Pancreas (tissue), 10 donors: ENCODE measurements at regions not wholly inside any gene's neighbourhood (a gene's known extent, or its start where the extent isn't known, plus 50 kb on each side); places are given as distances from the start of the nearest gene placed in this dataset.

Source experiments
- ATAC-seq, 4 donors: fragments of 200-7000 bp; cut with Tn5 transposase; one replicate each; pipeline versions ENCODE4 v1.8.0 to v1.9.1; 2020; ENCODE audit warnings: mild to moderate bottlenecking in 4 of 4, moderate library complexity in 4 of 4
- DNase-seq, 6 donors: peaks; one replicate each; pipeline ENCODE4 v3.0.0-alpha.2; 2020
- FAIRE-seq: peaks from 2 replicates; lab custom pipeline; 2012; peaks lifted over from hg19 to GRCh38; lab: Jason Lieb, UNC
- H3K27ac ChIP-seq, 4 donors: fragments of 200-600 bp; sonication (generic); 1 replicate in 3 of 4; 2 replicates in 1 of 4; pipeline versions ENCODE4 v1.5.0 to v1.8.0; 2020
- H3K27me3 ChIP-seq, 4 donors: fragments of 200-600 bp; one replicate each; pipeline ENCODE4 v1.8.0; 2021
- H3K36me3 ChIP-seq, 3 donors: fragments of 200-600 bp; sonication (generic) in 1 of 3; one replicate each; pipeline versions ENCODE4 v1.5.0 to v1.8.0; 2020 to 2021
- H3K4me1 ChIP-seq, 3 donors: fragments of 200-600 bp; one replicate each; pipeline ENCODE4 v1.8.0; 2021
- H3K4me3 ChIP-seq, 4 donors: fragments of 200-600 bp; sonication (generic) in 2 of 4; one replicate each; pipeline versions ENCODE4 v1.5.0 to v1.8.0; 2020 to 2021
- H3K9me3 ChIP-seq, 4 donors: fragments of 200-600 bp; one replicate each; pipeline ENCODE4 v1.8.0; 2021
- WGBS, 2 donors: extraction: QIAGEN DNeasy Blood & Tissue Kit; methylation state at CpG; one replicate each; pipeline ENCODE4 v1.1.7; 2013; 5-methylcytosine and 5-hydroxymethylcytosine counted together
- intact Hi-C, 3 donors: fragments of 100-400 bp; cut with DNase I; formaldehyde crosslinking; loops; one replicate each; pipeline versions ENCODE4 v1.11.1 to v1.14.2; 2022
- TF ChIP-seq, protein P1 (sequence below), 4 donors: fragments of 200-600 bp; sonication (generic) in 3 of 4; IDR thresholded peaks; one replicate each; pipeline versions ENCODE4 v1.5.0 to v1.8.0; 2021; ENCODE audit warnings: antibody characterized with exemption in 4 of 4
- donor health status: healthy with polysubstance abuse.
- donor health status: DM: no; HTN: no; CAD: no; lungs with moderate emphysema.
- donor health status: DM: no; HTN: no; CAD: no.
- donor health status: control.
- donor health status: control.
- donor health status: Bipolar disorder and iron deficiency.
- donor health status: DM: yes; HTN: yes; CAD: no.
- donor health status: DM: no; HTN: no; CAD: no.
- donor health status: DM: no; HTN: no; CAD: no.
- donor health status: DM: yes; HTN: yes; CAD: no.

DNA sequence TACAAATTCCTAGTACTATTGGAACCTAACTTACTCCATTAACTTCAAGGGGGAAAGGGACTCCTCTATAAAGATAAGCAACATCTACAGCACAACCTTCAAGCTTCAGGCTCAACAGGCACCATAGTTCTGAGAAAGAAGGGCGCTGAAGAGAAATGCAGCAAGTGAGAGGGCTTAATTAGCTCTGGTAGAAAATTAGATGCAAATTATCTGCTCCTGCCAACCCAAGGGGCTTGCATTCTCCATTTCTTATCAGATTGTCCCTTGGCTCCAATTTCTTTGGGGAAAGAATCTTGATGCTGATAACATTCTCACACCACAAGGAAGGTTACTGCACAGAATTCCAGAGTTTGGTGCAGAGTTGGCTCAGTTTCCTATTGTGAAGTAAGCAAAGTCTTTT lies 214.6 kb downstream of the GABRG2 start:
- Histone ChIP-seq H3K36me3 (no peaks in the 10 kb centered on the region), H3K27ac (no peak overlapping the region), H3K27me3 (no peaks in the 10 kb centered on the region), H3K4me1 (no peaks in the 10 kb centered on the region), H3K4me3 (no peak overlapping the region), H3K9me3 (no peaks in the 10 kb centered on the region)
- ATAC-seq = no peak
- no peak for FAIRE-seq
- intact Hi-C loops = no loop called here
- WGBS, 2 donors = 65% methylated on average over 1 of the region's 1 CpG
- DNase-seq = no peak
- TF ChIP-seq, protein P1, sequence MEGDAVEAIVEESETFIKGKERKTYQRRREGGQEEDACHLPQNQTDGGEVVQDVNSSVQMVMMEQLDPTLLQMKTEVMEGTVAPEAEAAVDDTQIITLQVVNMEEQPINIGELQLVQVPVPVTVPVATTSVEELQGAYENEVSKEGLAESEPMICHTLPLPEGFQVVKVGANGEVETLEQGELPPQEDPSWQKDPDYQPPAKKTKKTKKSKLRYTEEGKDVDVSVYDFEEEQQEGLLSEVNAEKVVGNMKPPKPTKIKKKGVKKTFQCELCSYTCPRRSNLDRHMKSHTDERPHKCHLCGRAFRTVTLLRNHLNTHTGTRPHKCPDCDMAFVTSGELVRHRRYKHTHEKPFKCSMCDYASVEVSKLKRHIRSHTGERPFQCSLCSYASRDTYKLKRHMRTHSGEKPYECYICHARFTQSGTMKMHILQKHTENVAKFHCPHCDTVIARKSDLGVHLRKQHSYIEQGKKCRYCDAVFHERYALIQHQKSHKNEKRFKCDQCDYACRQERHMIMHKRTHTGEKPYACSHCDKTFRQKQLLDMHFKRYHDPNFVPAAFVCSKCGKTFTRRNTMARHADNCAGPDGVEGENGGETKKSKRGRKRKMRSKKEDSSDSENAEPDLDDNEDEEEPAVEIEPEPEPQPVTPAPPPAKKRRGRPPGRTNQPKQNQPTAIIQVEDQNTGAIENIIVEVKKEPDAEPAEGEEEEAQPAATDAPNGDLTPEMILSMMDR (IDR thresholded peaks at IDR 0.05) = no peak

DNA sequence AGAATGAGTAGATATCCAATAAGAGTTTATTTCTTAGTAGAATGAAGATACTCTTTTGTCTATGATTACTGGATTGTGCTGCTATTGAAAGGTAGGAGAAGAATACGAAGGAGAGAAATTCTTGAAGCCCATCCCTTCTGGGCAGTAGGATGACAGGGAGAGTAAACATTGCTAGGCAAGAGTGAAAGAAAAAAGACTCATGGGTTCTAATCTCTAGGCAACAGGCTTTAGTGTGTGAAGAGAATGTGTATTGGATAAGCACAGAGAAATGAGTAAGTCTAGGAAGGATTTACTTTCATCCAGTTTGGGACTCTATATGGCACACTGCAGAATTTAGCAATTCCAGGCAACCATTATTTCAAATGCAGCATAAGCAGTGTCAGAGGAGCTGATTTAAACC lies 216.0 kb downstream of the GABRG2 start:
- no peaks in the 10 kb centered on the region for H3K27me3 ChIP-seq
- intact Hi-C loops = no loop called here
- ATAC-seq (no peak), DNase-seq (no peak), FAIRE-seq (no peak)
- TF ChIP-seq, protein P1 (IDR thresholded peaks at IDR 0.05) = no peak
- no peak overlapping the region for H3K27ac ChIP-seq
- 1 to 46% methylated on average over 1 of the region's 1 CpG for WGBS, 2 donors
- no peak overlapping the region for H3K4me3 ChIP-seq
- H3K9me3 ChIP-seq = no peaks in the 10 kb centered on the region
- no peaks in the 10 kb centered on the region for H3K36me3 ChIP-seq
- no peaks in the 10 kb centered on the region for H3K4me1 ChIP-seq

DNA sequence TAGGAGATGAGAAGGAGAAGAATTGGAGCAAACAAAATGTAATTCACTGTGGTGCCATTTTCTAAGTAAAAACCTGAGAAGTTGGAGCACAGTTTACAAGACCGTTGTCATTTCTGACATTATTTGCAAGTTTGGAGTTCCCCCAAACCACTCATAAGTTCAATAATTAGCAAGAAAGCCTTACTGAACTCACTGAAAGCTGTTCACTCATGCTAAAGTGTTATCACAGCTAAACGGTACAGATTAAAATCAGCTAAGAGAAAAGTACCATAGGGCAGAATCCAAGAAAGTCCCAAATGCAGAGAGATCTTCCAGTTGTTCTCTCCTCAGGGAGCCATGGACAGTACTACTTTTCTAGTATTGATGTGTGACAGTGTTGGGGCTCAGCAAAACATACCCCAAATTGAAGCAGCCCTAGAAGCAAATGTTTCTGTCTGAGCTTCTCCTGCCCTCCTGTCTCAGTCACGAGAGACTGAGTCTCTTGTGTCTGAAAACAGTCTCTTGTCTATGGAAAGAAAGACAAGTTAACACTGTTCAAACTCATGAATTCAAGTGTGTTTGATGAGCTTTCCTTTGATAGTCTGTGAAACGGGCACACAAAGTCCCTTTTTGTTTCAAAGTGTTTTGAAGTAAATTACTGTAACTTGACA lies 221.2 kb downstream of the GABRG2 start:
- Histone ChIP-seq H3K36me3 (no peaks in the 10 kb centered on the region), H3K9me3 (no peaks in the 10 kb centered on the region), H3K4me1 (no peaks in the 10 kb centered on the region), H3K27ac (no peak overlapping the region), H3K4me3 (no peak overlapping the region), H3K27me3 (no peaks in the 10 kb centered on the region)
- TF ChIP-seq, protein P1 (IDR thresholded peaks at IDR 0.05) = no peak
- 16 to 25% methylated on average over 4 of the region's 4 CpGs for WGBS, 2 donors
- ATAC-seq = no peak
- no peak for FAIRE-seq
- DNase-seq = no peak
- intact Hi-C loops = no loop called here

DNA sequence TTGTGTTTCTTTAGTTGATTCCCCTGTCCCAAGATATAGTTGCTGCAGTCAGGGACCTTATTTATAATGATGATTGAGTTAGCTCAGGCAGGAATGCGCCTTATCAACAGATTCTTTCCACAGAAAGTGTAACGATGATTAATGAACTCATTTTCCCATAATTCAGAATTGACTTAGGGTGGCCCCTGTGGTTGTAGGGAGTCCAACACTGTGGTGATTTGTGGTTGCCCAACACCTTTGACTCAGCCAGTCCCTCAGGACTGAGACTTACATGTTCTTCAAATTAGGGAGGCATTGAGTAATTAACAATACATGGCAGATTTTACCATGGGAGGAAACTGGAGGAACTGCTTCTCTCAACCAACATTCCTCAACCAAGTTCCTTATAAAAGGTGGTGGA lies 221.9 kb downstream of the GABRG2 start:
- H3K27ac ChIP-seq = no peak overlapping the region
- intact Hi-C loops = no loop called here
- FAIRE-seq (no peak), ATAC-seq (peak in 3 of 4 donors; percentile 18 to 31 (median 30)), DNase-seq (no peak)
- TF ChIP-seq, protein P1 (IDR thresholded peaks at IDR 0.05) = no peak
- no peaks in the 10 kb centered on the region for H3K9me3 ChIP-seq
- 9 to 15% methylated on average over 2 of the region's 2 CpGs for WGBS, 2 donors
- no peaks in the 10 kb centered on the region for H3K4me1 ChIP-seq
- no peak overlapping the region for H3K4me3 ChIP-seq
- H3K36me3 ChIP-seq = no peaks in the 10 kb centered on the region
- H3K27me3 ChIP-seq = no peaks in the 10 kb centered on the region

DNA sequence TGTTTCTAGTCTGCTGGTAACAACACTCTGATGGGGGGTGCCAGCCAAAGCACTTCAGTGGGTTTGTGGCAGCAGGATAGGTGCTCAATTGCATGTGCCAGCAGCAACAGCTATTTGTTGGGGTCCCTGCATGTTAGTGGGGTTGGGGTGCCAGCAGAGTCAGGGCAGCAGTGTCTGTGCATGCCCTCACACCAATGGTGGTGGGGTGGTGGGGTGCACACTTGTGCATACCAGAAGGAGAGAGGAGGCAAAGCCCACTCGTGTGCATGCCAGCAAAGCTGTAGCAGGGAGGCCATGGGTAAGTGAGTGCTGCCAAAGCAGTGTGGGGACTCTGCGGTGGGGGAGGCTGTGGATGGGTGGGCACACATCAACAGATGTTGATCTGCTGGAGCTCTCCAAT lies 232.2 kb downstream of the GABRG2 start:
- no peaks in the 10 kb centered on the region for H3K36me3 ChIP-seq
- TF ChIP-seq, protein P1 (IDR thresholded peaks at IDR 0.05) = no peak
- no peak overlapping the region for H3K27ac ChIP-seq
- ATAC-seq = no peak
- WGBS, 2 donors = 64 to 92% methylated on average over 2 of the region's 2 CpGs
- no peaks in the 10 kb centered on the region for H3K4me1 ChIP-seq
- FAIRE-seq = no peak
- no peak for DNase-seq
- H3K27me3 ChIP-seq = no peaks in the 10 kb centered on the region
- H3K9me3 ChIP-seq = no peaks in the 10 kb centered on the region
- intact Hi-C loops = no loop called here
- H3K4me3 ChIP-seq = no peak overlapping the region
